HPDE6-E6E7 (cell line): ENCODE measurements at regions not wholly inside any gene's neighbourhood (a gene's known extent, or its start where the extent isn't known, plus 50 kb on each side); places are given as distances from the start of the nearest gene placed in this dataset.

ENCODE experiments used
- DNase-seq: peaks from one replicate; pipeline ENCODE4 v3.0.0; 2011; ENCODE audit warnings: missing footprints; ENCODE audit errors: extremely low spot score

DNA sequence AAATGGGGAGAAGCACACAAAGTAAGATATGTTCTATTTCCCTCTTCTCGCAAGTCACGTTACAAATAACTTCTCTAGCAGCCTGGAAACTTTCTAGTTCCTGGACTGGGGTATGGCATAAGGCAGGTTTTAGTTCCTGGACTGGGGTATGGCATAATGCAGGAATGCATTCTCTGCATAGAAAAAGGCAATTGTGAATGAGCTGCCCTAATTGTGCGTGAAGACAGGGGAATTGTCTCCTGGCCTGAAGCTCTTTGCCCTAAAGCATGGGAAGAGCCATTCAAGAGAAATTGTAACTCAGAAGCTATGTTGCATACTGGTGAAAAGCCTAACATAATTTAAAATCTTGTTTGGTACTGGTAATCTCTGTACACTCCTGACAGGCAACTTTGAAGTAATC is 54.3 kb upstream of the CBLB start:
- no peak for DNase-seq

DNA sequence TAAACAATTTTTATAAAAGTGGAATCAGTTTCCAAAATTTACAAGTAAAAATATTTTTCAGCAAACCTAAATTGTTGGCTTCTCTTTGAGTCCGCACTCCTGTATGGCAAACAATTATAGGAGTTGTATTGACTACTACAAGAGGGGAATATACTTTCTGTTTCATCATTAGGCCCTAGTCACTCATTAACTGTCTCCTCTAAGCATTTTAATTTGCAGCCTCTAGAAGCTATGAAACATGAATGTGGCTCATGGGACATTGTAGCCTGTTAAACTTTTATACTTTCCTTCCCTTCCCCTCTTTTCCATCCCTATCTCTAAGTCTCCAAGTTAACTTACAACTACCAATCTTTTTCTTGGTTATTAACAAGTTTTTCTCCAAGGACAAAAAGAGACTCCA is 58.9 kb upstream of the CBLB start:
- no peak for DNase-seq

GRCh38 chr3:105930733-105931132 is 61.9 kb upstream of the CBLB start:
- no peak for DNase-seq

DNA sequence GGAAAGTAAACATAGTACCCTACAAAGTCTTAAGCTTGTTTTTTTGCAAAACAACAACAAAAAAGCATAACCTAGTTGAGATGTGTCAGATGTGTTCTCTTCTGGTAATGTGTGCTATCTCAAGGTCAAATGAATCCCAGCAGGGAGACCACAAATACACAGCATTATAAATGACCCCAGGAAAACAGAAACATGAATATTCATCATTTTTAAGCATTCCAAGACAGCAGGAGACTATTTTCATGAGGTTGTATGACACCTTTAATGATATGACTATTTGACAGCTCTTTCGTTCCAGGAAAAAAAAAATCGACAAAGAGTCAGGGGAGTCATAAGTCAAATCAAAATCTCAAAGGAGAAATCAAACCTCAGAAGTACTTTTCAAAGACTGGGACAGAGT is 62.7 kb upstream of the CBLB start:
- DNase-seq, result no peak

DNA sequence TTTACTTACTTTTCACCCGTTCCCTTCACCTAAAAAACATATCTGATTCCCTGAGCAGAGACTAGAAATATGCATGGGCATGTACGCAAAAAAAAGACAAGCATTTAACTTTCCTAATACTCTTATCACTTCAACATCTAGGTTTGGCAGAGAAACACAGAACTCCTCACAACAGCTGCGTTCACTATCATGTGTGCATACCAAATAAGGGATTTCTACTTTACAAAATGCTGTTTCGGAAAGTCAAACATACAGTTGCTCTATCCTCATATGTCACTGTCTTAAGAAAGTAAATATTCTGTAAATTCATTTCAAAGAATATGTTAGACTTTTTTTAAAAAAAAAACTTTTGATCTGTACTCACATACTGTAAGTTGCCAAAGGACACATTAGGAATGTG is 65.1 kb upstream of the CBLB start:
- DNase-seq, result no peak

DNA sequence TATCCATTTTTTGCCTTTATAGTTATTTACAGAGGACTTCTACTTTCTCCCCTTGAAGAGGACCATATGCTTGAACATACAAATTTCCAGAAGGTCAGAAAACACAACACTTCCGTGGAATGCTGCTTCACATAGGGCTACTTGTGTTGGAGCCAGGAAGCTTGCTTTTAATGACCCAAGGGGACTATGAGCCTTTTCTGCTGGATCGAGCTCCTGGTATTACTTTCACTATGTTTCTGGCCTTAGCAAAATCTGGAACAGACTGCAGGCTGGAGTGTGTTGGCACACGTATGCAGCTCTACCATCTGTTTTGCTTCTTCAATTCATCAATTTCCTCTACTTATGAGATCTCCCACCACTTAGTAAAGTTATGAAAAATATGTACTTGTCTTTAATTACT is 69.3 kb upstream of the CBLB start:
- no peak for DNase-seq

- DNase-seq, result no peak
These were observed 70.0 kb upstream of the CBLB start for GRCh38 chr3:105938806-105939205.

- DNase-seq, result no peak
These were observed 75.5 kb upstream of the CBLB start for GRCh38 chr3:105944276-105944675.

DNA sequence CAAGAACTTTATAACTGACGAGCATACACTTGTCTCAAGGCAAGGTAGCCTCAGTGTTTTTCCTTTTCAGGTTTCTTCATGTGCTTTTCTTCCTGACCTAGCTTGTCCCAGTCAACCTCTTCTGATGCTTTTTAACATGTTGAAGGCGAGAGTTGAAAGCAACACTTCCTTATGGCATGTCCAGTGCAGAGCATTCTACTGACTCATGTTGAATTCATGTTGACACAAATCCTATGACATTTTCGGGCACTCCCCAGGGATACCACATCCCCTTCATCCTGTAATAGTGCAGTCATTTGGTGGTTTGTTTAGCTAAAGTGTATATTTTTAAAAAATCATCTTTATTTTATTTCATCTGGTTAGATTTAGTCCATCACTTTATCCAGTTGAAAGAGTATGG is 75.9 kb upstream of the CBLB start:
- peak; percentile 63 for DNase-seq

DNA sequence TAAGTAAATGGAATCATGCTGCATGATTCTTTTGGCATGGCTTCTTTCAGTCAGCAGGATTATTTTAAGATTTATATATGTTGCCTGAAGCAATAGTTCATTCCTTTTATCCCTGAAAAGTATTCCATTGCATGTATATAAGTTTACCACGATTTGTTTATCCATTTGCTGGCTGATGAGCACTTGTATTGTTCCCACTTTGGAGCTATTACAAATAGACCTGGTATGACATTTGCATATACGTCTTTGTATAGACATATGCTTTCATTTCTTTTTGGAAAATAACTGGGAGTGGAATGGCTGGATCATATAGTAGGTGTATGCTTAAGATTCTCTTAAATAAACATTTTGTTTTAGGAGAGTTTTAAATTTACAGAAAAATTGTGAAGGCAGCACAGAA is 79.3 kb upstream of the CBLB start:
- no peak for DNase-seq

- no peak for DNase-seq
These were observed 82.2 kb upstream of the CBLB start for GRCh38 chr3:105950881-105951600.

DNA sequence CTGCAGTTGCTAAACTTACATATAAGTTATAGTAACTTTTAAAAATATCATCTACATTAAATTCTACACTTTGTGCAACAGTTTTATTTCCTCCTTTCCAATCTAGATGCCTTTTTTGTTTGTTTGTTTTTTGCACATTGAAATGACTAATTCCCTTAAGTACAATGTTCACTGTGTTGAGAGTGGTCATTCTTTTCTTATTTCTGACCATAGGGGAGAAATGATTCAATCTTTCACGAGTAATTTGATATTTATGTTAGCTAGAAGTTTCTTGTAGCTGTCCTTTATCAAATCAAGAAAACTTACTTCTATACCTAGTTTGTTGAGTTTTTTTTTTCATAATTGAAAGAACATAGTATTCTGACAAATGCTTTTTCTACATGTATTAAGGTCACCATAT is 85.0 kb upstream of the CBLB start:
- DNase-seq, result no peak

DNA sequence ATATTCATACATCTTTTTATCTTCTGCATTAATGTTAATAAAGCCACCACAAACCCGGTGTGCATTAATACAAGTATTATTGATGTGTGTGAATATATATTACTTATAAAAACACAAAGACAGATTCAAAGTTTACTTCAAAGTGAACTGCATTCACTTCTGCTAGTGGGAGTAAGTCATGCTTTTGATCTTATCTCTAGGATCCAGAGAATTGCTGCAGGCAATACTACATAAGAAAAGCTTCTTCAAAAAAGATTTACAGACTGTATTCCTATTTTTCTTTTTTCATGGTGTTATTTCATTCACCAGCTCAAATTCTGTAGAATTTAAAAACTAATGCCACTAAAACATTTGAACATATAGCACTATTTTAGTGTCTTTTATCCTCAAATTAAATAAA is 87.5 kb upstream of the CBLB start:
- DNase-seq, result no peak

- DNase-seq, result peak; percentile 22
These were observed 88.9 kb upstream of the CBLB start for GRCh38 chr3:105957722-105958121.

DNA sequence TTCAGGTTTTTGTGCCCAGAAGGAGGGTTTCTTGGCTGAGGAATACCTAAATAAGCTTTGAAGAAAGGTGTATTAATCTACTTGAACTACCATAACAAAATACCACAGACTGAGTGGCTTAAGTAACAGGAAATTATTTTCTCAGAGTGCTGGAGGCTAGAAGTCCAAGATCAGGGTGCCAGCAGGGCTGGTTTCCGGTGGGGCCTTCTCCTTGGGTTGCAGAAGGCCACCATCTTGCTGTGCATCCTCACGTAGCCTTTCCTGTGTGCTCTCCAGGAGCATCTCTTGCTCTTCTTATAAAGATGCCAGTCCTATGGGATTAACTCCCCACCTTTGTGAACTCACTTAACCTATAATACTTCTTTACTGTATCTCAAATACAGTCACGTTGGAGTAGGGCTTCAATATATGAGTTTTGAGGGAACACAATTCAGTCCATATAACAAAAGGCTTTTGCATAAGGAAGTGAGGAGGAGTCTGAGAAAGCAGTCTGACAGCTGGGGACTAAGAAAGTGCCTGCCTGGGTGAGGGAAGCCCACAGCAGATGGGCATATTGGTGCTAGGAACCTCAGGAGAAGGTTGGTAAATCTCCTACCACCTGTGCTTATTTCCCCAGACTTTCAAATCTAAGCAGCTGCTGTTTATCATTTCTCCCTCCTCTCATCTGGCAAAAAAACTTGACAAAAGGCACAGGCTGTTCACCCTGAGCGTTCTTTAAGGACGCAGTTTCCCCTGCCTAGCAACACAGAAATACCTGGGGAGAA is 89.6 kb upstream of the CBLB start:
- DNase-seq, result no peak

GRCh38 chr3:105959851-105960250 is 91.0 kb upstream of the CBLB start:
- DNase-seq, result no peak

GRCh38 chr3:105960381-105960780 is 91.6 kb upstream of the CBLB start:
- no peak for DNase-seq

DNA sequence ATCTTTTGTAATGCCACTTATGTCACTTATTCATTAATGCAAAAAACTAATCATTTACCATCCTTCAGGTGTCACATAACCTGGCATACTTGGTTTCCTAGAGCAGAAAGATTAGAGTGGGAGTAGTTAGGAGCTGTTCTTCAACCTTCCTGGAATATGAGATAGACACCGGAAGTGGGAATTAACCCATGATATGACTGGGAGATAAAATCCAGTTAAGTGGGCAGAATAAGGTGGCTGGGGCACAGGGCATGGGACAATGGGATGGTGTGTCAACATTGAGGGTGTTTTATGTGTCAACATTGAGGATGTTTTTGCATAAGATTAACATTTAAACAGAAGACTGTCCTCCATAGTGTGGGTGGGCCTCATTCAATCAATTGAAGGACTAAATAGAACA is 94.3 kb upstream of the CBLB start:
- DNase-seq, result no peak

DNA sequence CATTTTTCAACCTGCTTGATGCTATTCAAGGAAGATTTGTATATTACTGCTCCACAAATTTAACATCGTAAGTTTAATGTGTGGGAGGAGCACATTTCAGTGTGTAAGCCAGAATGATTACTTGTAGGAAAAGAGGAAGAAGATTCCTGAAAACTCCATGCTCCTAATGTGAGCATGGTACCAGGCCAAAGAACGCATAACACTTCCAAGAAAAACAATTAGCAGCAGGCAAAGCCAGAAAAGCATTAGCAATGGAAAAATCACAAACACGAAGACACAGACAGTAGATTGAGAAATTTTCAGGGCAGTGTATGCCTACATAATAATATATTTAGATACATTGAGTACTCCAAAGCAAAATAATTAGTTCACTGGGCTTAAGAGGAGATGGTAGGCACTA is 96.6 kb upstream of the CBLB start:
- DNase-seq, result no peak

GRCh38 chr3:105967117-105967516 is 98.3 kb upstream of the CBLB start:
- no peak for DNase-seq

DNA sequence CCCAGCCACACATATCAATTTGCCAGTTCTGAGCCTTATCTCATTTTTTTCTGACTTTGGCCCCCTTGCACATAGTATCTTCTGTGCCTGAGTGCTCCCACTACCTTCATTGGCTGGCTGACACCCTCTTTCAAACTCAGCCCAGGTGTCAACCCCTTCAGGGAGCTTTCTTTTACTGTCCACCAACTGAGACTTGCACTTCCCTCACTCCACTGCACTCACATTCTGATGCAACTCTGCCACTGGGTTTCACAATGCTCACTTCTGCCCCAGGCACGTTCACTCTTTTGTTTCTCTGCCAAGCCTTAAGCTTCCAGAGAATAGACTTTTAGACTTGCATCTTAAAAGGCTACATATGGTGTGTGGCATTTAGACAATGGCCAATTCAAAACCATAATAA is 101.5 kb upstream of the CBLB start:
- DNase-seq, result peak; percentile 40

DNA sequence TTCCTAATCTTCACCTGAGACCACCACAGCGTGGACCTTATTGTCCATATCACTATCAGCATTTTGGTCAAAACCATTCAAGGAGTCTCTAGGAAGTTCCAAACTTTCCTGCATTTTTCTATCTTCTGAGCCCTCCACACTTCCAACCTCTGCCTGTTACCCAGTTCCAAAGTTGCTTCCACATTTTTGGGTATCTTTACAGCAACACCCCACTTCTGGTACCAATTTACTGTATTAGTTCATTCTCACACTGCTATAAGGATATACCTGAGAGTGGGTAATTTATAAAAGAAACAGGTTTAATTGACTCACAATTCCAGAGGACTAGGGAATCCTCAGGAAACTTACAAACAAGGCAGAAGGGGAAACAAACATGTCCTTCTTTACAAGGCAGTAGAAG is 103.3 kb upstream of the CBLB start:
- DNase-seq, result no peak

GRCh38 chr3:105974381-105974780 is 105.6 kb upstream of the CBLB start:
- no peak for DNase-seq

DNA sequence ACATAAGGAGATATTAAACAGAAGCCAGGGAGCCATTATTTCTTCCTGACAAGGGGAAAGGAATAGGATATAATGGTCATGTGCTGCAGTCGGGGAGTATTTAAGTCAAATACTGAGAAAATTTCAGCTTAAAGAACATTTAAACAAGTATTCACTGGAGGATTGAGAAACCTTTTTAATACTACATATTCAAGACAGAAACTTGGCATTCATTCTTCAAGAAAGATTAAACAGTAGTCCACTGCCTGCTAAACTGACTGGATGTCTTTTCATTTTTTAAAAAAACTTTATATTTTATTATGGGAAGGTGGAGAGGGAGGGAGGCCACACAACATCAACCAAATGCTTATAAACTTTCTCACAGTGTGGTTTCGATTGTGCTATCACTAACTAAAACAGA is 107.4 kb upstream of the CBLB start:
- no peak for DNase-seq
